Activated CD4-positive, alpha-beta T cell treated with anti-CD3 and anti-CD28 coated beads for 24 hours (primary cell): ENCODE measurements at regions not wholly inside any gene's neighbourhood (a gene's known extent, or its start where the extent isn't known, plus 50 kb on each side); places are given as distances from the start of the nearest gene placed in this dataset.
"Not testable (repeated sequence)": the region's sequence is repeated elsewhere in the genome, so short reads cannot be mapped to it uniquely, and the experiment has no call there.

ENCODE experiments used
- DNase-seq, 2 donors: peaks; one replicate each; pipeline ENCODE4 v3.0.0-alpha.2; 2020; ENCODE audit warnings: low read depth in 2 of 2

DNA sequence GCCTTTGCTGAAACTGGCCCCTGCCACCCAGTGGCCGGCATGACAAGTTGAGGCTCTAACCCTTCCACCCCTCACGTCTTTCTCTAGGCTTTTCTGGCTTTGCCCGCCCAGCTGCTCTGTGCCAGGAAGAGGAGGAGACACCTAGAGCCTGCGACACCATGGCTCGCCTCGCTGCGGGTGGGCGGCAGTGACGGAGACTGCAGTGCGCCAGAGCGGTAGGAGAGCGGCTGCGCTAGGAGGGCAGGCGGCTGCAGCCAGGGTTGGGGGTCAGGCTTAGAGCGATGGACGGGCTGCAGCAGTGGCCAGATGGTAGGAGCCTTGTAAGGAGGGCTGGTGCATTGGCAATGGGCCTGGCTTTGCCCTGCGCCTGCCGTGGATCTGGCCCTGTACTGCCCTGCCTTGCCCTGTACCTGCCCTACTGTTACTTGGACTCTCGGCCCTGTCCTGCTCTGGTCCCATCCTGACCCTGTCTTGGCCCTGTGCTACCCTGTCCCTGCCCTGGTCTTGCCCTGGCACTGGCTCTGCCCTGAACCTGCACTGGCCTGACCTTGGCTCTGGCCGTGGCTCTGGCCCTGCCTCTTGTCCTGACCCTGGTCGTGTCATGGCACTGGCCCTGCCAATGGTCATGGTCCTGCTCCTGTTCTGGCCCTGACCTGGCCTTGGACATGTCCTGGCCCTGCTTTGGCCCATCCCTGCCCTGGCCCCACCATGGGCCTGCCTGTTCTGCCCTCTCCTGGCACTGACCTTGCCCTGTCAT is 330.7 kb upstream of the PLGLB1 start:
- DNase-seq = not testable (repeated sequence)

DNA sequence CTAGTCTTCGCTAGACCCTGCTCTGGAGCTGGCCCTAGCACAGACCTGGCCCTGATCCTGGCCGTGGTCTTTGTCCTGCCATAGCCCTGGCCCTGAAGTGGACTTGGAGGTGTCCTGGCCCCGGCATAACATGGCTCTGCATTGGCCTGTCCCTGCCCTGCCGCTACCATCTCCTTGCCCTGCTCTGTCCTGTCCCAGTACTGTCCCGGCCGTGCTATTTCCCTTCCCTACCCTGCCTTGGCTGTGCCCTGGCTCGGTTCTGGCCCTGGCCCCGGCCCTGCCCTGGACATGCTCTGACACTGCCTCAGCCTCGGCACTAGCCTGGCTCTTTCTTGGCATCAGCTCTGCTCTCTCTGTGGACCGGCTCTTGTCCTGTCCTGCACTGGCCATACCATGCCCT is 331.8 kb upstream of the PLGLB1 start:
- DNase-seq = not testable (repeated sequence)

DNA sequence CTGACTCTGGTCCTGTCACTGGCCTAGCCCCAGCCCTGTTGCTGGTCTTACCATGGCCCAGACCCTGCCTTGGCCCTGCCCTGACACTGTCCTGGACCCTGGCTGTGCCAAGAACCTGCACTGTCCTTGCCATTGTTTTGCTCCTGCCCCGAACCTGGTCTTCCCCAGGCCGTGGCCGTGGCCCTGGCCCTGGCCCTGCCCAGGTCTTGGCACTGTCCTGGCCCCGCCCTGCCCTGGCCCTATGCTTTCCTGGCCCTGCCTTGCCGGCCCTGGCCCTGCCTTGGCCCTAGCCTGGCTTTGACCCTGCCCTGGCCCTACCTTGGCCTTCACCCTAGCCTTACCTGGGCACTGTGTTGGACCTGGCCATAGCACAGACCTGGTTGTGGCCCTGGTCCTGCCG is 332.5 kb upstream of the PLGLB1 start:
- not testable (repeated sequence) for DNase-seq

DNA sequence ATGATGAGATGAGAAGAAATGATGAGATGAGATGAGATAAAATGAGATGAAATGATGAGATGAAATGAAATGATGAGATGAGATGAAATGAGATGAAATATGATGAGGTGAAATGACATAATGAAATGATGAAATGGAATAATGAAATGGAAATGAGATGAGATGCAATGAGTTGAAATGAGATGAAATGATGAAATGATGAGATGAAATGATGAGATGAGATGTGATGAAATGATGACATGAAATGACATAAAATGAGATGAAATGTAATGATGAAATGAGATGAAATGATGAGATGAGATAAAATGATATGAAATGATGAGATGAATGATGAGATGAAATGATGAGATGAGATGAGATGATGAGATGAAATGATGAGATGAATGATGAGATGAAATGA is 338.6 kb upstream of the PLGLB1 start:
- DNase-seq = not testable (repeated sequence)

DNA sequence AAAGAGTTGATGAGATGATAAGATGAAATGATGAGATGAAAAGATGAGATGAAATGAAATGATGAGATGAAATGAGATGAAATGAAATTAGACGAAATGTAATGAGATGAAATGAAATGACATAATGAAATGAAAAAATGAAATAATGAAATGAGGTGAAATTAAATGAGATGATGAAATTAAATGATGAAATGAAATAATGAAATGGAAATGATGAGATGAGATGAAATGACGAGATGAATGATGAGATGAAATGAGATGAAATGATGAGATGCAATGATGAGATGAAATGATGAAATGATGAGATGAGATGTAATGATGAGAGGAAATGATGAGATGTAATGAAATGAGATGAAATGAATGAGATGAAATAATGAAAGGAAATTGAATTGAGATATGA is 339.3 kb upstream of the PLGLB1 start:
- DNase-seq = not testable (repeated sequence)

DNA sequence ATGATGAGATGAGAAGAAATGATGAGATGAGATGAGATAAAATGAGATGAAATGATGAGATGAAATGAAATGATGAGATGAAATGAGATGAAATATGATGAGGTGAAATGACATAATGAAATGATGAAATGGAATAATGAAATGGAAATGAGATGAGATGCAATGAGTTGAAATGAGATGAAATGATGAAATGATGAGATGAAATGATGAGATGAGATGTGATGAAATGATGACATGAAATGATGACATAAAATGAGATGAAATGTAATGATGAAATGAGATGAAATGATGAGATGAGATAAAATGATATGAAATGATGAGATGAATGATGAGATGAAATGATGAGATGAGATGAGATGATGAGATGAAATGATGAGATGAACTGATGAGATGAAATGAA is 340.2 kb upstream of the PLGLB1 start:
- not testable (repeated sequence) for DNase-seq

DNA sequence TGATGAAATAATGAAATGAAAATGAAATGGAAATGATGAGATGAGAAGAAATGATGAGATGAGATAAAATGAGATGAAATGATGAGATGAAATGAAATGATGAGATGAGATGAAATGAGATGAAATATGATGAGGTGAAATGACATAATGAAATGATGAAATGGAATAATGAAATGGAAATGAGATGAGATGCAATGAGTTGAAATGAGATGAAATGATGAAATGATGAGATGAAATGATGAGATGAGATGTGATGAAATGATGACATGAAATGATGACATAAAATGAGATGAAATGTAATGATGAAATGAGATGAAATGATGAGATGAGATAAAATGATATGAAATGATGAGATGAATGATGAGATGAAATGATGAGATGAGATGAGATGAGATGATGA is 342.7 kb upstream of the PLGLB1 start:
- not testable (repeated sequence) for DNase-seq

DNA sequence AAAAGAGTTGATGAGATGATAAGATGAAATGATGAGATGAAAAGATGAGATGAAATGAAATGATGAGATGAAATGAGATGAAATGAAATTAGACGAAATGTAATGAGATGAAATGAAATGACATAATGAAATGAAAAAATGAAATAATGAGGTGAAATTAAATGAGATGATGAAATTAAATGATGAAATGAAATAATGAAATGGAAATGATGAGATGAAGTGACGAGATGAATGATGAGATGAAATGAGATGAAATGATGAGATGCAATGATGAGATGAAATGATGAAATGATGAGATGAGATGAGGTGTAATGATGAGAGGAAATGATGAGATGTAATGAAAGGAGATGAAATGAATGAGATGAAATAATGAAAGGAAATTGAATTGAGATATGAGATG is 343.4 kb upstream of the PLGLB1 start:
- DNase-seq = not testable (repeated sequence)

DNA sequence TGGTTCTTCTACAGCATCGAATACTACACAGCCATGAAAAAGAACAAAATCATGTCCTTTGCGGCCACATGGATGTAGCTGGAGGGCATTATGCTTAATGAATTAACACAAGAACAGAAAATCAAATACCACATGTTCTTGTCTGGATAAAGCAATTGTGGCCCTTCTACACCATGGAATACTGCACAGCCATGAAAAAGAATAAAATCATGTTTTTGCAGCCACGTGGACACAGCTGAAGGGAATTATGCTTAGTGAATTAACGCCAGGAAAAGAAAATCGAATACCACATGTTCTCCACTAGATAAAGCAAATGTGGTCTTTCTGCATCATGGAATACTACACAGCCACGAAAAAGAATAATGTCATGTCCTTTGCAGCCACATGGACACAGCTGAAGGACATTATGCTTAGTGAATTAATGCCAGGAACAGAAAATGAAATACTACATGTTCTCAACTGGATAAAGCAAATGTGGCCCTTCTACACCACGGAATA is 361.8 kb upstream of the PLGLB2 start:
- not testable (repeated sequence) for DNase-seq

DNA sequence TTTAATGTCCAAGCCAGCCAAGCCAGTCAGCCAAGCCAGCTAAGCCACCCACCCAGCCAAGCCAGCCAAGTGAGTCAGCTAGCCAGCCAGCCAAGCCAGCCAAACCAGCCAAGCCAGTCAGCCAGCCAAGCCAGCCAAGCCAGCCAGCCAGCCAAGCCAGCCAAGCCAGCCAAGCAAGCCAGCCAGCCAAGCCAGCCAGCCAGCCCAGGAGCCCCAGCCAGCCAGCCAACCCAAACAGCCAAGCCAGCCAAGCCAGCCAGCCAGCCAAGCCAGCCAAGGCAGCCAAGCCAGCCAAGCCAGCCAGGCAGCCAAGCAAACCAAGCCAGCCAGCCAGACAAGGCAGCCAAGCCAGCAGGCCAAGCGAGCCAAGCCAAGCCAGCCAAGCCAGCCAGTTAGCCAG is 352.1 kb upstream of the PLGLB2 start:
- not testable (repeated sequence) for DNase-seq

DNA sequence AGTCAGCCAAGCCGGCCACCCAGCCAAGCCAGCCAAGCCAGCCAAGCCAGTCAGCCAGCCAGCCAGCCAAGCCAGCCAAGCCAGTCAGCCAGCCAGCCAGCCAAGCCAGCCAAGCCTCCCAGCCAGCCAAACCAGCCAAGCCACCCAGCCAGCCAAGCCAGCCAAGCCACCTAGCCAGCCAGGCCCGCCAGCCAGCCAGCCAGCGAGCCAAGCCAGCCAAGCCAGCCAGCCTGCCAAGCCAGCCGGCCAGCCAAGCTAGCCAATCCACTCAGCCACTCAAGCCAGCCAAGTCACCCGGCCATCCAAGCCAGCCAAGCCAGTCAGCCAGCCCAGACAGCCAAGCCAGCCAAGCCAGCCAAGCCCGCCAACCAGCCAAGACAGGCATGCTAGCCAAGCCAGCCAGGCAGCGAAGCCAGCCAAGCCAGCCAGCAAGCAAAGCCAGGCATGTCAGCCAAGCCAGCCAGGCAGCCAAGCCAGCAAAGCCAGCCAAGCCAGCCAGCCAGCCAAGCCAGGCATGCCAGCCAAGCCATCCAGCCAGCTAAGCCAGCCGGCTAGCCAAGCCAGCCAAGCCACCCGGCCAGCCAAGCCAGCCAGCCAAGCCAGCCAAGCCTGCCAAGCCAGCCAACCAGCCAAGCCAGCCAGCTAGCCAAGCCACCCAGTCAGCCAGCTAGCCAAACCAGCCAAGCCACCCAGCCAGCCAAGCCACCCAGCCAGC is 351.2 kb upstream of the PLGLB2 start:
- DNase-seq = not testable (repeated sequence)

DNA sequence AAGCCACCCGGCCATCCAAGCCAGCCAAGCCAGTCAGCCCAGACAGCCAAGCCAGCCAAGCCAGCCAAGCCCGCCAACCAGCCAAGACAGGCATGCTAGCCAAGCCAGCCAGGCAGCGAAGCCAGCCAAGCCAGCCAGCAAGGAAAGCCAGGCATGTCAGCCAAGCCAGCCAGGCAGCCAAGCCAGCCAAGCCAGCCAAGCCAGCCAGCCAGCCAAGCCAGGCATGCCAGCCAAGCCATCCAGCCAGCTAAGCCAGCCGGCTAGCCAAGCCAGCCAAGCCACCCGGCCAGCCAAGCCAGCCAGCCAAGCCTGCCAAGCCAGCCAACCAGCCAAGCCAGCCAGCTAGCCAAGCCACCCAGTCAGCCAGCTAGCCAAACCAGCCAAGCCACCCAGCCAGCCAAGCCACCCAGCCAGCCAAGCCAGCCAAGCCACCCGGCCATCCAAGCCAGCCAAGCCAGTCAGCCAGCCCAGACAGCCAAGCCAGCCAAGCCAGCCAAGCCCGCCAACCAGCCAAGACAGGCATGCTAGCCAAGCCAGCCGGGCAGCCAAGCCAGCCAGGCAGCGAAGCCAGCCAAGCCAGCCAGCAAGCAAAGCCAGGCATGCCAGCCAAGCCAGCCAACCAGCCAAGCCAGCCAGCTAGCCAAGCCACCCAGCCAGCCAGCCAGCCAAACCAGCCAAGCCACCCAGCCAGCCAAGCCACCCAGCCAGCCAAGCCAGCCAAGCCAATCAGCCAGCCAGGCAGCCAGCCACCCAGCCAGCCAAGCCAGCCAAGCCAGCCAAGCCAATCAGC is 350.4 kb upstream of the PLGLB2 start:
- DNase-seq = not testable (repeated sequence)

DNA sequence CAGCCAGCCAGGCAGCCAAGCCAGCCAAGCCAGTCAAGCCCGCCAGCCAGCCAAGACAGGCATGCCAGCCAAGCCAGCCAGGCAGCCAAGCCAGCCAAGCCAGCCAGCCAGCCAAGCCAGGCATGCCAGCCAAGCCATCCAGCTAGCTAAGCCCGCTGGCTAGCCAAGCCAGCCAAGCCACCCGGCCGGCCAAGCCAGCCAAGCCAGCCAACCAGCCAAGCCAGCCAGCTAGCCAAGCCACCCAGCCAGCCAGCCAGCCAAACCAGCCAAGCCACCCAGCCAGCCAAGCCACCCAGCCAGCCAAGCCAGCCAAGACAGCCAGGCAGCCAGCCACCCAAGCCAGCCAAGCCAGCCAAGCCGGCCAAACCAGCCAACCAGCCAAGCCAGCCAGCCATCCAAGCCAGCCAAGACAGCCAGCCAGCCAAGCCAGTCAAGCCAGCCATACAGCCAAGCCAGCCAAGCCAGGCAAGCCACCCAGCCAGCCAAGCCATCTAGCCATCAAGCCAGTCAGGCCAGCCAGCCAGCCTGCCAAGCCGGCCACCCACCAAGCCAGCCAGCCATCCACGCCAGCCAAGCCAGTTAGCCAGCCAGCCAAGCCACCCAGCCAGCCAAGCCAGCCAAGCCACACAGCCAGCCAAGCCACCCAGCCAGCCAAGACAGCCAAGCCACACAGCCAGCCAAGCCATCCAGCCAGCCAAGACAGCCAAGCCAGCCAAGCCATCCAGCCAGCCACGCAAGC is 349.2 kb upstream of the PLGLB2 start:
- not testable (repeated sequence) for DNase-seq

DNA sequence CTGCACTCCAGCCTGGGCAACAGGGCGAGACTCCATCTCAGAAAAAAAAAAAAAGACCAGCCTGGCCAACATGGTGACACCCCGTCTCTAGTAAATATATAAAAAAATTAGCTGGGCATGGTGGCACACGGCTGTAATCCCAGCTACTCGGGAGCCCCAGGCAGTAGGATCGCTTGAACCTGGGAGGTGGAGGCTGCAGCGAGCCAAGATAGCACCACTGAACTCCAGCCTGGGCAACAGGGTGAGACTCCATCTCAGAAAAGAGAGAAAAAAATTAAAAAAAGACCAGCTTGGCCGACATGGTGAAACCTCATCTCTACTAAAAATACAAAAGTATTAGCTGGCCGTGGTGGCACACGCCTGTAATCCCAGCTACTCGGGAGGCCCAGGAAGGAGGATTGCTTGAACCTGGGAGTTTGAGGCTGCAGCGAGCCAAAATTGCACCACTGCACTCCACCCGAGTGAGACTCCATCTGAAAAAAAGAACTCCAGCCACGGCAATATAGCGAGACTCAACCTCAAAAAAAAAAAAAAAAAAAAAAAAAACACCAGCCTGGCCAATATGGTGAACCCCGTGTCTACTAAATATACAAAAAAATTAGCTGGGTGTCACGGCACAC is 346.1 kb upstream of the PLGLB2 start:
- no peak for DNase-seq

DNA sequence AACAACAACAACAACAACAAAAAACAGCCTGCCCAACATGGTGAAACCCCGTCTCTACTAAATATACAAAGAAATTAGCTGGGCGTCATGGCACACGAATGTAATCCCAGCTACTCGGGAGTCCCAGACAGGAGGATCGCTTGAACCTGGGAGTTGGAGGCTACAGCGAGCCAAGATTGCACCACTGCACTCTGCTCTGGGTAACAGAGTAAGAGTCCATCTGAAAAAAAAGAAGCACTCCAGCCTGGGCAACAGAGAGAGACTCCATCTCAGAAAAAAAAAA is 344.1 kb upstream of the PLGLB2 start:
- DNase-seq = no peak

DNA sequence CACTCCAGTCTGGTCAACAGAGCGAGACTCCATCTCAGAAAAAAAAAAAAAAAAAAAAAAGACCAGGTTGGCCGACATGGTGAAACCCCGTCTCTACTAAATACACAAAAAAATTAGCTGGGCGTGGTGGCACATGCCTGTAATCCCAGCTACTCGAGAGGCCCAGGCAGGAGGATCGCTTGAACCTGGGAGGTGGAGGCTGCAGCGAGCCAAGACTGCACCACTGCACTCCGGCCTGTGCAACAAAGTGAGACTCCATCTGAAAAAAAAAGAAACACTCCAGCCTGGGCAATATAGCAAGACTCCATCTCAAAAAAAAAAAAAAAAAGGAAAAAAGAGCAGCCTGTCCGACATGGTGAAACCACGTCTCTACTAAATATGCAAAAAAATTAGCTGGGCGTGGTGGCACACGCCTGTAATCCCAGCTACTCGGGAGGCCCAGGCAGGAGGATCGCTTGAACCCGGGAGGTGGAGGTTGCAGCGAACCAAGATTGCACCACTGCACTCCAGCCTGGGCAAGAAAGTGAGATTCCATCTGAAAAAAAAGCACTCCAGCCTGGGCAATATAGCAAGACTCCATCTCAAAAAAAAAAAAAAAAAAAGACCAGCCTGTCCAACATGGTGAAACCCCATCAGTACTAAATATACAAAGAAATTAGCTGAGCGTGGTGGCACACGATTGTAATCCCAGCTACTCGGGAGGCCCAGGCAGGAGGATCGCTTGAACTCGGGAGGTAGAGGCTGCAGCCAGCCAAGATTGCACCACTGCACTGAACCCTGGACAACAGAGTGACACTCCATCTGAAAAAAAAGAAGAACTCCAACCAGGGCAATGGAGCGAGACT is 343.3 kb upstream of the PLGLB2 start:
- DNase-seq = not testable (repeated sequence)

DNA sequence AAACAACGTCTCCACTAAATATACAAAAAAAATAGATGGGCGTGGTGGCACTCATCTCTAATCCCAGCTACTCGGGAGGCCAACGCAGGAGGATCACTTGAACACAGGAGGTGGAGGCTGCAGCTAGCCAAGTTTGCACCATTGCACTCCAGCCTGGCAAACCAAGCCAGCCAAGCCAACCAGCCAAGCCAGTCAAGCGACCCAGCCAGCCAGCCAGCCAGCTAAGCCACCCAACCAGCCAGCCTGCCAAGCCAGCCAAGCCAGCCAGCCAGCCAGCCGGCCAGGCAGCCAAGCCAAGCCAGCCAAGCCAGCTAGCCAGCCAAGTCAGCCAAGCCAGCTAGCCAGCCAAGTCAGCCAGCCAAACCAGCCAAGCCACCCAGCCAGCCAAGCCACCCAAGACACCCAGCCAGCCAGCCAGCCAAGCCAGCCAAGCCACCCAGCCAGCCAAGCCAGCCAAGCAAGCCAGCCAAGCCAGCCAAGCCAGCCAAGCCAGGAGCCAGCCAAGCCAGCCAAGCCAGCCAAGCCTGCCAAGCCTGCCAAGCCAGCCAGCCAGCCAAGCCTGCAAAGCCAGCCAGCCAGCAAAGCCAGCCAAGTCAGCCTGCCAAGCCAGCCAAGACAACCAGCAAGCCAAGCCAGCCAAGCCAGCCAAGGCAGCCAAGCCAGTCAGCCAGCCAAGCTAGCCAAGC is 342.2 kb upstream of the PLGLB2 start:
- DNase-seq = not testable (repeated sequence)

DNA sequence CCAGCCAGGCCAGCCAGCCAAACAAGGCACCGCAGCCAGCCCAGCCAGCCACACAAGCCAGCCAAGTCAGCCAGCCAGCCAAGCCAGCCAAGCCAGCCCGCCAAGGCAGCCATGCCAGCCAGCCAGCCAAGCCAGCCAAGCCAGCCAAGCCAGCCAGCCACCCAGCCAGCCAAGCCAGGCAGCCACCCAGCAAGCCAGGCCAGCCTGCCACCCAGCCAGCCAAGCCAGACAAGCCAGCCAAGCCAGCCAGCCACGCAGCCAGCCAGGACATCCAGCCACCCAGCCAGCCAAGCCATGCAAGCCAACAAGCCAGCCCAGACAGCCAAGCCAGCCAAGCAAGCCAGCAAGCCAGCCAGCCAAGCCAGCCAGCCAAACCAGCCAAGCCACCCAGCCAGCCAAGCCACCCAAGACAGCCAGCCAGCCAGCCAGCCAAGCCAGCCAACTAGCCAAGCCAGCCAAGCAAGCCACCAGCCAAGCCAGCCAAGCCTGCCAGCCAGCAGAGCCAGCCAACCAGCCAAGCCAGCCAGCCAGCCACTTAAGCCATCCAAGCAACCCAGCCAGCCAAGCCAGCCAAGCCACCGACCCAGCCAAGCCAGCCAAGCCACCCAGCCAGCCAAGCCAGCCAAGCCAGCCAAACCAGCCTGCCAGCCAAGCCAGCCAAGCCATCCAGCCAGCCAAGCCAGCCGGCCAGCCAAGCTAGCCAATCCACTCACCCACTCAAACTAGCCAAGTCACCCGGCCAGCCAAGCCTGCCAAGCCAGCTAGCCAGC is 341.3 kb upstream of the PLGLB2 start:
- DNase-seq = not testable (repeated sequence)

DNA sequence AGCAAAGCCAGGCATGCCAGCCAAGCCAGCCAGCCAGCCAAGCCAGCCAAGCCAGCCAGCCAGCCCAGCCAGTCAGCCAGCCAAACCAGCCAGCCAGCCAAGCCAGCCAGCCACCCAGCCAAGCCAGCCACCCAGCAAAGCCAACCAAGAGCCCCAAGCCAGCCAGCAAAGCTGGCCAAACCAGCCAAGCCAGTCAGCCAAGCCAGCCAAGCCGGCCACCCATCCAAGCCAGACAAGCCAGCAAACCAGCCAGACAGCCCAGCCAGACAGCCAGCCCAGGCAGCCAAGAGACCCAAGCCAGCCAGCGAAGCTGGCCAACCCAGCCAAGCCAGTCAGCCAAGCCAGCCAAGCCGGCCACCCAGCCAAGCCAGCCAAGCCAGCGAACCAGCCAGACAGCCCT is 338.3 kb upstream of the PLGLB2 start:
- not testable (repeated sequence) for DNase-seq
